ENCODE measurements at regions not wholly inside any gene's neighbourhood (a gene's known extent, or its start where the extent isn't known, plus 50 kb on each side); places are given as distances from the start of the nearest gene placed in this dataset.

GRCh38 chr1:192740214-192740613, 68.6 kb upstream of the RGS2 start:
- BruUV-seq (replicated peaks), result no TSS peak

More at GRCh38 chr1:192740214-192740613, 68.6 kb upstream of the RGS2 start:
- Histone ChIP-seq H3K9ac (ENCODE audit: low read length) (no peak overlapping the region), H3K27ac (ENCODE audit: low read depth, low read length) (no peak overlapping the region), H2AFZ (ENCODE audit: low read depth, low read length, poor library complexity, severe bottlenecking) (no peak overlapping the region), H3K27me3 (ENCODE audit: insufficient read depth, low read length) (no peaks in the 10 kb centered on the region), H3K9me3 (ENCODE audit: control insufficient read depth in 1 of 2, insufficient read depth in 1 of 2, low read depth in 1 of 2, low read length in 2 of 2) (no peaks in the 10 kb centered on the region), H3K4me1 (ENCODE audit: control insufficient read depth in 1 of 2, insufficient read depth in 2 of 2, low read length in 2 of 2) (no peaks in the 10 kb centered on the region), H3K36me3 (ENCODE audit: control insufficient read depth in 1 of 2, insufficient read depth in 2 of 2, low read length in 2 of 2) (no peaks in the 10 kb centered on the region), H3K4me3 (replicated peaks in 1 of 2; ENCODE audit: low read depth in 1 of 2, low read length in 2 of 2) (no peak overlapping the region), H4K20me1 (ENCODE audit: insufficient read depth) (no peaks in the 10 kb centered on the region), H3K79me2 (ENCODE audit: insufficient read depth, low read length) (no peaks in the 10 kb centered on the region), H3K9me2 (ENCODE audit: insufficient read depth) (no peaks in the 10 kb centered on the region), H3K4me2 (ENCODE audit: low read length) (no peak overlapping the region)
- ChIA-PET POLR2A (no interaction called here), RAD21 (ENCODE audit: low non-redundant PET in 1 of 2, low total read pairs in 2 of 2, uncharacterized antibody in 2 of 2, unreplicated experiment in 2 of 2) (no interaction called here), CTCF (no interaction called here)
- TF ChIP-seq ZFX (IDR thresholded peaks at IDR 0.05) (no peak), EGR1 (IDR thresholded peaks at IDR 0.05; ENCODE audit: low read depth) (no peak), JUND (IDR thresholded peaks at IDR 0.05) (no peak), CEBPB (IDR thresholded peaks at IDR 0.05; ENCODE audit: low read depth) (no peak), ZNF274 (IDR thresholded peaks at IDR 0.05; ENCODE audit: low read depth, low read length) (no peak), YY1 (IDR thresholded peaks at IDR 0.05; ENCODE audit: extremely low read depth, insufficient replicate concordance, low read depth, low read length) (no peak), ATF3 (IDR thresholded peaks at IDR 0.05) (no peak), EZH2phosphoT487 (IDR thresholded peaks at IDR 0.05; ENCODE audit: borderline replicate concordance) (no peak), TCF7L2 (IDR thresholded peaks at IDR 0.05; ENCODE audit: borderline replicate concordance, extremely low read depth, insufficient read depth, insufficient read length) (no peak), EZH2 (IDR thresholded peaks at IDR 0.05) (no peak), POLR2A (IDR thresholded peaks at IDR 0.05; ENCODE audit: borderline replicate concordance, extremely low read depth, insufficient read depth, insufficient read length) (no peak), SP1 (IDR thresholded peaks at IDR 0.05; ENCODE audit: low read depth) (no peak), ELF1 (IDR thresholded peaks at IDR 0.05; ENCODE audit: borderline replicate concordance, low read depth) (no peak), MAX (IDR thresholded peaks at IDR 0.05) (no peak), FOSL1 (IDR thresholded peaks at IDR 0.05; ENCODE audit: low read depth) (no peak), RAD21 (IDR thresholded peaks at IDR 0.05; ENCODE audit: low read depth) (no peak)
- TF ChIP-seq, protein P1, sequence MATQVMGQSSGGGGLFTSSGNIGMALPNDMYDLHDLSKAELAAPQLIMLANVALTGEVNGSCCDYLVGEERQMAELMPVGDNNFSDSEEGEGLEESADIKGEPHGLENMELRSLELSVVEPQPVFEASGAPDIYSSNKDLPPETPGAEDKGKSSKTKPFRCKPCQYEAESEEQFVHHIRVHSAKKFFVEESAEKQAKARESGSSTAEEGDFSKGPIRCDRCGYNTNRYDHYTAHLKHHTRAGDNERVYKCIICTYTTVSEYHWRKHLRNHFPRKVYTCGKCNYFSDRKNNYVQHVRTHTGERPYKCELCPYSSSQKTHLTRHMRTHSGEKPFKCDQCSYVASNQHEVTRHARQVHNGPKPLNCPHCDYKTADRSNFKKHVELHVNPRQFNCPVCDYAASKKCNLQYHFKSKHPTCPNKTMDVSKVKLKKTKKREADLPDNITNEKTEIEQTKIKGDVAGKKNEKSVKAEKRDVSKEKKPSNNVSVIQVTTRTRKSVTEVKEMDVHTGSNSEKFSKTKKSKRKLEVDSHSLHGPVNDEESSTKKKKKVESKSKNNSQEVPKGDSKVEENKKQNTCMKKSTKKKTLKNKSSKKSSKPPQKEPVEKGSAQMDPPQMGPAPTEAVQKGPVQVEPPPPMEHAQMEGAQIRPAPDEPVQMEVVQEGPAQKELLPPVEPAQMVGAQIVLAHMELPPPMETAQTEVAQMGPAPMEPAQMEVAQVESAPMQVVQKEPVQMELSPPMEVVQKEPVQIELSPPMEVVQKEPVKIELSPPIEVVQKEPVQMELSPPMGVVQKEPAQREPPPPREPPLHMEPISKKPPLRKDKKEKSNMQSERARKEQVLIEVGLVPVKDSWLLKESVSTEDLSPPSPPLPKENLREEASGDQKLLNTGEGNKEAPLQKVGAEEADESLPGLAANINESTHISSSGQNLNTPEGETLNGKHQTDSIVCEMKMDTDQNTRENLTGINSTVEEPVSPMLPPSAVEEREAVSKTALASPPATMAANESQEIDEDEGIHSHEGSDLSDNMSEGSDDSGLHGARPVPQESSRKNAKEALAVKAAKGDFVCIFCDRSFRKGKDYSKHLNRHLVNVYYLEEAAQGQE (IDR thresholded peaks at IDR 0.05; ENCODE audit: low read depth), result no peak
- TF ChIP-seq, protein P2, sequence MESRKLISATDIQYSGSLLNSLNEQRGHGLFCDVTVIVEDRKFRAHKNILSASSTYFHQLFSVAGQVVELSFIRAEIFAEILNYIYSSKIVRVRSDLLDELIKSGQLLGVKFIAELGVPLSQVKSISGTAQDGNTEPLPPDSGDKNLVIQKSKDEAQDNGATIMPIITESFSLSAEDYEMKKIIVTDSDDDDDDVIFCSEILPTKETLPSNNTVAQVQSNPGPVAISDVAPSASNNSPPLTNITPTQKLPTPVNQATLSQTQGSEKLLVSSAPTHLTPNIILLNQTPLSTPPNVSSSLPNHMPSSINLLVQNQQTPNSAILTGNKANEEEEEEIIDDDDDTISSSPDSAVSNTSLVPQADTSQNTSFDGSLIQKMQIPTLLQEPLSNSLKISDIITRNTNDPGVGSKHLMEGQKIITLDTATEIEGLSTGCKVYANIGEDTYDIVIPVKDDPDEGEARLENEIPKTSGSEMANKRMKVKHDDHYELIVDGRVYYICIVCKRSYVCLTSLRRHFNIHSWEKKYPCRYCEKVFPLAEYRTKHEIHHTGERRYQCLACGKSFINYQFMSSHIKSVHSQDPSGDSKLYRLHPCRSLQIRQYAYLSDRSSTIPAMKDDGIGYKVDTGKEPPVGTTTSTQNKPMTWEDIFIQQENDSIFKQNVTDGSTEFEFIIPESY (IDR thresholded peaks at IDR 0.05; ENCODE audit: extremely low read depth, insufficient replicate concordance, low read length), result no peak
- no peak for DNase-seq (ENCODE audit: low read depth, low spot score)
- ATAC-seq, result no peak
- intact Hi-C loops (cut with micrococcal nuclease), result no loop called here

Data from HCT116 (cell line).